HG03469 (cell line): ENCODE measurements at regions not wholly inside any gene's neighbourhood (a gene's known extent, or its start where the extent isn't known, plus 50 kb on each side); places are given as distances from the start of the nearest gene placed in this dataset.
A peak's percentile ranks its signal among the peaks of the same experiment; 100 is the strongest.

Source experiments
- ATAC-seq: cut with Tn5 transposase; IDR thresholded peaks from one replicate; pipeline ENCODE4 v1.9.1; 2021; ENCODE audit warnings: mild to moderate bottlenecking, moderate library complexity, moderate number of reproducible peaks; ENCODE audit not compliant: unreplicated experiment

DNA sequence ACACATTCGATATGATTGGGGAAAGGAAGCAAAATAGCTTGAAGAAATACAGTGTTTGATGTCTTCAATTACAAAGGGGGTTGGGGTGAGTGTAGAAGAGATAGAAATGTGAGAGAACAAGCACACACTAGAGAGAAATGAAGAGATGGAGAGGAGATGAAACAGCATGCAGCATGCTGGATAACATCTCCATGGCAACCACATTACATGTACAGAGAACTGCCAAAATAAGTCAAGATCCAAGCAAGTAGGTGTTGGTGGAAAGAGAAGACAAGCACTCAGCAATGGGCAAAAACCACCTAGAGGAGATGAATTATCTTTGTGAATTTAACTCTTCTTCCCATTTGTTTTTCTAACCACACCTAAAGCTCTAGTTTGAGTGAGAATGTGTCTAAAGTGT is 289.8 kb downstream of the GRIN2B start:
- no peak for ATAC-seq

DNA sequence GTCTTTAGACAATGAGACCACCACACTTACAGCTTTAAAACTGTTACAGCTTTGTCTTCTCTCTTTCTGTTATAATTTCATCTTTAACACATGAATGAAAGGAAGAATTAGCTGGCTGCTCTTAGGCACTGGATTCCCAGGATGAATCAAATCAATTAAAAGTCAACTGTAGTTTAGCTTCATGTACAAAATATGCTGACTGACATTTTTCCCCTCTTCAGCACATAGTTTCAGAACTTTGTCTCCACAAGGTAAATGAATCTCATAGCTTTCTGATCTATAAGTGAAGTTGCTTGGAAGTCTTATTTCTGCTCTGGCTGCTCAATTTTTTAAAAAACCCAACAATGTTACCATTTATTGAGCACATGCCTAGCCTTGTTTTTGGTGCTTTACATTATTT is 293.8 kb downstream of the GRIN2B start:
- ATAC-seq, result no peak

DNA sequence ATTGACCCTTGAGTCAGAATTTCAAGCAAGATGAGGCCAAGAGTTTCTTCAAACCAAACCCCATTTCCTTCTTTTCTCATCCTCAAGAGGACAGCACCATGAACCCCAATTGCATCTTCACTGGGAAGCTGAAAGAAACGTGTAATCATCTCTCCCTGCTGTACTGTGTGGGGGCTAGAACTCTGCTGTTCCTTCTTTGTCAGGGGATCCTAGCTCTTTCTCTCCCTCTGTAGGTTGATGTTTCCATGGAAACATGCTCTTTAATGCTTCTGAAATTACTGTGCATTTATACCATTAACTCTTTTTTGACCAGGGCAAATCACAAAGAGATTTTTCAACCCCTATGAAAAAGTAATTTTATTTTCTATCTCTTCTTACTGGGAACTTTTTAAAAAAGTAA is 295.1 kb downstream of the GRIN2B start:
- no peak for ATAC-seq

DNA sequence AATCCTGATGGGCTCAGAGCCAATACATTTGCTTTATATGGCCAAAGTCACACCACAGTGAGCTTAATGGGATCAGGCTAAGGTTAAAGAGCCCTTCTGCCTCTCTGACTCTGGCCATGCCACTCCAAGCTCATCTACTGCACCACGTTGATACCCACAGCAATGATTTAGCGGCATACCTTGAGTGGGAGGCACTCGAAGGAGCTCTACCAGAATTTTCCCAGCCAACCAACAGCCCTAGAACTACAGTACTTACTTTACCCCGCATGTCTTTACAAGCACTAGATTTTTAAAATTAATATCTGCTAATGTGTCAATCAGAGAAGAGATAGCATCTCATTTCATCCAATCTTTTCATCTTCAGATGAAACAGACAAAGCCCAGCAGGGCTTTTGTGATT is 300.5 kb downstream of the GRIN2B start:
- ATAC-seq, result no peak

DNA sequence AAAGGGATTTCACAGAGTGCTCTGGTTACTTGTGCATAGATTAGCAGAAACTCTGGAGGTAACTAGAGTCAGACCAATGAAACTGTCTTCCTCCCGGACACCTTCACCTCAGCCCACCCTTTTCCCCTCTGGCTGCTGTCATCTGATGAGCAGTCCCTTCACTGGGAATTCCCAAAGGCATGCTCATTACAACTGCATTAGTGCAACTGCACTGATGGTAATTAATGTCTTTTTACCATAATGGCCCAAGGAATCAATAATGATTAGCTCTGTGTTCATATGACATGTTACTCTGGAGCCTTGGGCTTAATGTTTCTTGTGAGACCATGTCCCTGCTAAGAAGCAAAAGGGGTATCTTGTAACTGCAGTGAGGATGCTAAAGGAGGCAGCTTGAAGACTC is 304.5 kb downstream of the GRIN2B start:
- ATAC-seq, result no peak

DNA sequence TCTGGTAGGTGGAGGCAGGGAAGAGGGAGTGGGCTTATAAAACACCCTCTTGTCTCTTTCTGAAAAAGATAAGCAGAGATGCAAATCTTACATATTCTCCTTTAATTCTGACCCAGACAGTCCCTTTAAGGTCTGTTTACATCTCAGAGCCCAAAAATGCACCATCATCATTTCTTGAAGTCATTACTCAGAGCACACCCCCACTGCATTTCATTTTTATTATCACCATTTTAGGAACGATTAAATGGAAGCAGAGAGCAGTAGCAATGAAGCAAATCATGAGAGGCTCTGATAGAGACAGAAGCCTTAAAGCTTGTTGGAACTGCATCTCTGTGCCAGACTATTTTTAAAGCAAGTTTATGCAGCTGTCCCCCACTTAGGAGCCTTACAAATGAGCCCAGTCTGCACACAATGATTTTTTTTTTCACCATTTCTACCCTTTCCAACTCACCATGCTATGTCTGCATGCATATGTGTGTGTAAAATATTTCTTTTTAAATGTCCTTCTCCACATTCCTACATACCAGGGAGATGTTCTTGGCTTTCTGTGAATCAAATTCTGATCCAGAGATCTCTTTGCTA is 311.0 kb downstream of the GRIN2B start:
- no peak for ATAC-seq

DNA sequence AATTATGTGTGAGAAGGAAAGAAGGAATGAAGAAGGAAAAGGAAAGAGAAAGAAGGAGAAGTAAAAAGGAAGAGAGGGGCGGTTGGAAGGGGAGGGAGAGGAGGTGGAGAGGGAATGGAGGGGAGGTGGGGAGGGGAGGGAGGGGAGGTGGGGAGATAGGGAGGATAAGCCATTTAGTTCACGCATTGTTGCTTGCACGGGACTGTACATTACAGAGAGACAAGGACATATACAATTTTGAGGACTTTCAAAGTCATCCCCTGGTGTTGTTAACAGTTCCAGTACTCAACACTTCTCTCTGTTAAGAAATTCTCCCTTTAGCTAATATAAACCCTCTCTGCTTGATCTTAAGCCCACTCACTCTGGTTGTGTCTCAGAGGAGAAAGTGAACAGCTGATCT is 312.5 kb downstream of the GRIN2B start:
- no peak for ATAC-seq

DNA sequence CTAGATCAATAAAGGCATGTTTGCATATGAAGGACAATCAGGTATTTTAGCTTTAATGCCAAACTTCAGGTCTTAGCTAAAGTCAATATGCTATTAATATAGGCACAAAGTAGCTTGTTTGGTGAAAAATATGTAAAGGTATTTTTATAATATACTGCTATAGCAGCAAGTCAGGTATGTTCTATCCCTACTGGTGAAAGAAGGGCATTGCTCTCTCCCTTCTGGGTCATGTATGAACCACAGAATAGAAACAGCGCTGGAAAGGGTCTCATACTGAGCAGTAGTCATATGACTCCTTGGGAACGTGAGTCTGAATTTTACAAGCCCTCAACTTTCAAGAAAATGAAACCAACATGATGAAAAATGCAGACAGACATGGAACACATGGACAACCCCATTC is 314.6 kb downstream of the GRIN2B start:
- no peak for ATAC-seq

DNA sequence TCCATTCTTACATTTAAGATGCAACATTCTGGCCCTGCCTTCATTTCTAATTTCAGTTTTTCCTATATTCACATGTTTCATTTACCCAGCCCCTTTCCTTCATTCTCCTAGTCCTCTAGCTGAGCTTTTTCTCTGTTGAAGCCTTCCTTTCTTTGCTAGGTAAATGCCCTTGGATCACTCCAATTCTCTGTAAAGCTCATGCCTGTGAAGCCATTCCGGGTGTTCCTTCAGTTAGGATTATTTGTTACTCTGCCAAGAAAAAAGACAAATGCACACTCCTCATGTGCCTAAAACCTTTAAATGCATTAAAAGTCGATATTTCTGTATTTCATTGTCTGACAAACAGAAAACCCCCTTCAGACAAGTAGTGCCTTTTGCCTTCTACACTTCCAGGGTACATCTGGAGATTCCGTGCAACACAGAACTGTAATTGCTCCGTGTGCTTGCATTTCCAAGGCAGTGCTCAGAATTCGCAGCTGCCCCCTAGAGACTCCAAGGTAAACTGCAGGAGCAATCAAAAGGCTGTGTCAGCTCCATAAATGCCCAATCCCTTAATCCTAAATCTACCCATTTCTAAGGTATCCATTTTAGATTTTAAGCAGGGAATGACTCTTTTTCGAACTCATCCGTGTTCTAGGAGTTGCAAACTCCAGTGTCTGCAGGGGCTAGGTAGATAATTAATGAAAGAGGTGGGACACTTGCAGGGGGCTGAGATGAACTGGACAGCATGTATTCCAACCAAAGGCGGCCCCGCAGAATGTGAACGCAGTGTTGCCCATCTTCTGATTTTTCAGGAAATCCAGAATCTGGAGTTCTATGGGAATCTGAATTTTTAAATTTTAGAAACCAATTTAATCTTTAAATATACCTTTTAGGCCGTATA is 320.2 kb downstream of the GRIN2B start:
- peak; percentile 50 for ATAC-seq

DNA sequence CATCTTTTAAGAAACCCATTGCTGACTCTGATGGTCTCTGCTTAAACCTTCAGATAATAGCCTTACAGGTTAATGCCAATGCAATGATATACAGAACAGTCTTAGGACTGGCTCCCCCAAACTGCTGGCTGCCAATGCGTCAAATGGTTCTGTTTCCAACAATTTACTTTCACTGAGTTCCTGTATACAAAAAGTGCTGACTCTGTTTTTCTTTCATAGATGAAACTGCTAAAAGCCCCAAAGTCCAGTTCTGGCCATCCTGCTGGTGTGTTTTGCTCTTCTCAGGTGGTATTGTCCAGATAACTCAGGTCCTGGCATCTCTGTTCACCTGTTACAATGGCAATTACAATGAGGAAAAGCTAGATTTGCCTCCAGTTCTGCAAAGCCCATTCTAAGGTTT is 326.9 kb downstream of the GRIN2B start:
- no peak for ATAC-seq

DNA sequence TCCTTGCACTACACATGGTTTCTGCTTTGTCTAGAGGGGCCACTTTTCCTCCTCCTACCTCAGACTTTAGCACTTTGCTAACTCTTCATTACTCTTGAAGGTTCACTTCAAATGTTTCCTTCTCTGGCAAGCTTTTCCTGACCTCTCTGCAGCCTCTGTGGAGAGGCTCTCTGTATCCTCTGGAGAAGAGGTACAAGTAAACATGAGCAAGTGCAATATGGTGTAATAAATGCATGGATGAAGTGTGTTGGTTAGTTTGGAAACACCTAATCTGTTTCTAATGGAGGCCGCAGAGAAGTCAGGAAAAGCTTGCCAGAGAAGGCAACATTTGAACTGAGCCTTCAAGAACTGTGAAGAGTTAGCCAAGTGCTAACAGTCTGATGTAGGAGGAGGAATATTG is 329.3 kb downstream of the GRIN2B start:
- ATAC-seq, result no peak

DNA sequence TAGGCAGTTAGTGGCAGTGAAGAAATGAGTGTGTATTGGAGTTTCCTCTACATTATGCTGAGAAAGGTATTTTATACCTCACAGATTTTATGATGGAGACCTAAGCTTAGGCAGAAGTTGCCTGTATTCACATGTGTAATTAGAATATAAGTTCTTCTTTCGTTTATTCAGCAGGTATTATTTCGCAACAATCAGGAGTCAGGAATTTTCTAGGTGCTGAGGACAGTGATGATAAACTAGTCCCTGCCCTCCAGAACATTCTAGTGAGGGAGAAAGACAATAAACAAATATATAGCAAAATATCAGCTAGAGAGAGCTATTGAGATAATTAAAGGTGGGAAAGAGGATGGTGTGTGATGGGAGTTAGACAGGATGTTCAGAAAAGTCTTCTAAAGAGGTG is 345.7 kb downstream of the GRIN2B start:
- no peak for ATAC-seq

DNA sequence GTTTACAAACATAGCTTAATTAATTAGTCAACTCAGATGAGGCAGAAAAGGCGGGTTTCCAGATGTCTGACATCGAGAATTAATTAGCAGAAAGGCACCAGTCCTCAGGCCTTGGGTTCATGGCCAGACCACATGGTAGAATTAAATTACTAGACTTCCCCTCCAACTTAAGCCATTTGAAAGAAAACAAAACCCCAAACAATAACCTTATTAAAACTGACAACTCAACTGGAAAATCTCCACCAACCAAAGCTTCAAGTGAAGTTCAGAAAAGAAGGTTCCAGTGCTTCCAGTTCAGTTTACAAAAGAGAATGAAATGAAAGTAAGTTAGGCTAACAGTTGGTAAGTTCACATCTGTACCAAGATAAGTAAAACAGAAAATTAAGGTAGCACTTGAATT is 349.5 kb downstream of the GRIN2B start:
- no peak for ATAC-seq

DNA sequence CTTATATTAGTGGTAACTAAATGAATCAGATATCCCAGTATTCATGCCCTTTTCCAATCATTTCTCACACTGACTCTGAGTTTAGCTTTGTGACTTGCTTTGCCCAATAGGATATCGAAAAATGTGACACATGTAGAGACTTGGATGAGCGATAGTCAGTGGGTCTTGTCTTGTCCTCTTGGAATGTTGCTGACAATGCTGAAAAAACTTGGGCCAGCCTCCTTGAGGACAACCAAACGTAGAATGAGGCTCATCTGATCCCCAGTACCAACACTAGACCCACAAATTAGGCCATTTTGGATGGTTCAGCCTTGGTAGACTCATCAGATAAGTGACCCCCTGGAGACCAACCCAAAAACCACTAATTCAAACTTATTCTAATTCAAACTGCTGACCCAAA is 351.0 kb downstream of the GRIN2B start:
- ATAC-seq, result no peak

DNA sequence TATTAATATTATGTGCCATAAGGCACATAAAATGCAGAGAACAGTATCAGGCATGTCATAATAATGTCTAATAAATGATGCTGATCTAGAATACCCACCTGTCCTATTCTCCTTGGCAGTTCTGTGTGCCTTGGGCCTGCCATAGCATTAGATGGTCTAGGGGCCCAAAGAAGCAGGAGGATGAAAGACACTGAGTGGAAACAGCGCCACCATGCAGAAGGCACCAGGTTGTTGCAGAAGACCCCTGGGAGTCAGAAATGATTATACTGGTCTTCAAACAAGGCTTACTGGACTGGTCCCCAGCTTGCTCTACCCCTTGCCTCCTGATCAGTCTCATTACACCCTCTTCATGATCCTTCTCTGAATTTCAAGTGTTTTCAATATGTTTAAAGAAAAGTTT is 353.3 kb downstream of the GRIN2B start:
- no peak for ATAC-seq

DNA sequence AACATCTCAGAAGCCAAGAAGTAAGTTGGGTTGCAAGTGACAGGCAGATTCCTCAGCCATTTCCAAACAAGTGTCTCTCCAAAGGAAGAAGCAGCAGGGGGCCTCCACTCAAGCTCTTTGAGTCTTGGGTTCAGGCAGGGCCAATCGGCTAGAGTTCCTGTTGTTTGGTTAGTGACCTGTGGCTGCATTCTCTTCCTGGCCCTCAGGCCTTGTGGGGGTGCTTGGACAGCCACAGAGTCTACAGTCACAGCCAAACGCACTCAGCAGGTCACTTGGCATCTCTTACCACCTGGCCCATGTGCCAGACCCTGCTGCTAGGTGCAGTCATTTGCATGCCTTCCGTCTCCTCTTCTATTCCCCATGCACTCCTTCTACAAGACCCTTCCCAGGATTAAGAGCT is 353.9 kb downstream of the GRIN2B start:
- ATAC-seq, result no peak

DNA sequence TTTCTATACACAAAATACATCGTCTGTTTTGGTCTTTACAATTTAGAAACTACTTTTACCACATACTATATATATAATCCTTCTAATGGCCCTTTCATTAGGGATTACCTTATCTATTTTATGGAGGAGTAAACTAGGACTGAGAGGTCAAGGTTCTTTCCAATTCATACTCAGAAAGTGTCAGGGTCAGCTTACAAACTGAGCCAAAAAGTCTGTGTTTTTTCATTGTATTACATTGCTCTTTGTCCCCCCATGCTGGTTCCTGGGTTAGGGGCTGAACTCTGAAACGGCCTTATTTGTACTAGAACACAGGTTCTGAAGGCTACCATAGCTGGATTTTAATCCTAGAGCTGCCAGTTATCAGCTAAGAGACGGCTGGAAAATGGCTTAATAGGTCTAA is 368.1 kb downstream of the GRIN2B start:
- no peak for ATAC-seq

DNA sequence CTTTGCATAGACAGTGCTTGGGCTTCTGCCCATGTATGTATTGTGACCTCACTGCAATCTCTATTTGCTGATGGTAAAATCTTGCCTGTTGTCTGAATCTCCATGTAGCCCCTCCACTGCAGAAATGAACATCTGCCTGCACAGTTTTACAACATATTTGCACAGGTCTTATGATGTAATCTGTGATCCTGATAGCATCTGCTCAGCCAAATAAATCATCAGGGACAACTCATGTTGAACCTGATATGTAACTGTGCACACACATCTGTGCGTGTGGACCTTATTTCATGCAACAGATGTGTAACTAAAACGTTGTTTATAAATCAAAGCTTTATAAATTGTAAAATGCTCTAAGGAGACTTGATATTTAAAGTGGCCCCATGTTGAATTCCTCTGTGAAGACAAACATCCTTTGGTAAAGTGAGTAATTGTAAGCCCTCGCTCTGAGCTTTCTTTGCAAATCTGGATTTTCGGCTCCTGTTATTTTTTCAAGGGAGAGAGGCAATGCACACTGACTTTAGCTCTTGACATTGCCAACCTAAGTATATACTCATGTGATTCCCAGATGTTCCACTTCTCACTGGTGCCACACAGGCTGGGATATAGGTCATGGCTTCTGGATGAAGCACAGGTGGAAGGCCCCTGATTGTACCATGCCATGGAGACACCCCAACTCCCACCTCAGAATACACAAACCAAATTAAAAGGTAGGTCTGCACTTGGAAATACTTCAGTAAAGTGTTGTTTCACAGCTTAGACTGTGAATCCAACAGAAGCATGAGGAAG is 371.3 kb downstream of the GRIN2B start:
- no peak for ATAC-seq

DNA sequence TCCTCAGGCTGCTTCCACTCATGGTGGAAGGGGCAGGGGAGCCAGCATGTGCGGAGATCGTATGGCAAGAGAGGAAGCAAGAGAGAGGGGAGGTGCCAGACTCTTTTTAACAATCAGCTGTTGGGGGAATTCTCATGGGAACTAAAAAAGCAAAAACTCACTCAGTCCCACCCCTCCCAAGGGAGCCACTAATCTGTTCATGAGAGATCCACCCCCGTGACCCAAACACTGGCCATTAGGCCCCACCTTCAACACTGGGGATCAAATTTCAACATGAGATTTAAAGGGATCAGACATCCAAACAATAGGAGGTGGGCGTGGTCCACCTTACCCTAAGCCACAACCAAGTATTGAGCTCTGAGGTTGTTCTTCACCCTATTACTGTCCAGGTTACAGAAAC is 375.1 kb downstream of the GRIN2B start:
- no peak for ATAC-seq

DNA sequence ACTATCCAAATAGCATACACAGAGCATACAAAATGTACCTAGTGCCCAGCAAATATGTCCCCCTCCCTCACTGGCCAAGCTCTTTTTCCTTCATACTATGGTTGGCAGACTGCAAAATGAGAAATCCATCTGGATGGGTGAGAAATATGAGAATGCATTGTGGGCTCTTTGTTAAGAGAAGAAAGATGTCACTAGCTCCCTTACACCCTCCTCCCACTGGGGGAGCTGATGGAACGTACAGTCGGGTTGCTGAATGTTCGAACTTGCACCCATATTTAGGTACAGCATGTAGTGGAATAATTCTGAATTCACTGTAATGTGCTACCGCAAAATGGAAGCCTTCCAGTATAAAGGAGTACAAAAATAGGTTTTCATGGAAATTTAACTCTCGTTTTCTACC is 377.4 kb downstream of the GRIN2B start:
- ATAC-seq, result no peak

DNA sequence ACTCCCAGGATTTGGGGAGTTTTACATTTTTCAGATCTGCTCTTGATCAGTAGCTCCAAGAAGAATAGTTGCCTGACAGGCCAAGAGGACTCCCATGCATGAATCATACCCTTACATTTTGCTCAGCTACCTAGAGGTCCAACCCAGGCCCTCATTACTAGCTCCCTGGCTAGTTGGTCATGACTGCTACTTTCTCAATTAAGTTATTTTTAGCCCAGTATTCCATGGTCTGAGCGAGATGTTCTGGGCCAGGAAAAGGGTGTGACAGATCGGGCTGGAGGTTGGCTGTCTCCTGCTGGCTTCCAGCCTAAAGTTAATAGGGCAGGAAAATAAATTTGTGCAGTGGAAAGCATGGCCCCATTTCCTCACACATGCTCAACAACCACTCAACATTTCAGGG is 379.2 kb downstream of the GRIN2B start:
- ATAC-seq, result no peak

DNA sequence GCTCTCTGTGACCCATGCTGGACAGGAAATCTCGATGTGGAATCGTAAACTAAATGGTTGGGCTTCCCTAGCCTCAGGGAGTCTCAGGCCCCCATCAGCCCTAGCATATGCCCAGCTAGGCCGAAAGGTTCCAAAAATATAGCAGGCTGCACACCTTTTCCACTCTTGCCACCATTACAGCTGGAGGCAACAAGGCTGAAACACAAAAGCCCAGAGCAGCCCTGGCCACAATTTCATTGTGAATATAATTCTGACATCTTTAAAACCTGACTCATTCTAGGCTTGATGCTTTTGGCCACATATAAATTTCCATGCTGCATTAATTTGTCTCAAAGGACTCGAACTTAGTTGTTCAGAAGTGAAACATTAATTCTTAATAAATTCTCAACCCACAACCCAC is 382.2 kb downstream of the GRIN2B start:
- no peak for ATAC-seq
